ENCODE measurements at regions not wholly inside any gene's neighbourhood (a gene's known extent, or its start where the extent isn't known, plus 50 kb on each side); places are given as distances from the start of the nearest gene placed in this dataset.

DNA sequence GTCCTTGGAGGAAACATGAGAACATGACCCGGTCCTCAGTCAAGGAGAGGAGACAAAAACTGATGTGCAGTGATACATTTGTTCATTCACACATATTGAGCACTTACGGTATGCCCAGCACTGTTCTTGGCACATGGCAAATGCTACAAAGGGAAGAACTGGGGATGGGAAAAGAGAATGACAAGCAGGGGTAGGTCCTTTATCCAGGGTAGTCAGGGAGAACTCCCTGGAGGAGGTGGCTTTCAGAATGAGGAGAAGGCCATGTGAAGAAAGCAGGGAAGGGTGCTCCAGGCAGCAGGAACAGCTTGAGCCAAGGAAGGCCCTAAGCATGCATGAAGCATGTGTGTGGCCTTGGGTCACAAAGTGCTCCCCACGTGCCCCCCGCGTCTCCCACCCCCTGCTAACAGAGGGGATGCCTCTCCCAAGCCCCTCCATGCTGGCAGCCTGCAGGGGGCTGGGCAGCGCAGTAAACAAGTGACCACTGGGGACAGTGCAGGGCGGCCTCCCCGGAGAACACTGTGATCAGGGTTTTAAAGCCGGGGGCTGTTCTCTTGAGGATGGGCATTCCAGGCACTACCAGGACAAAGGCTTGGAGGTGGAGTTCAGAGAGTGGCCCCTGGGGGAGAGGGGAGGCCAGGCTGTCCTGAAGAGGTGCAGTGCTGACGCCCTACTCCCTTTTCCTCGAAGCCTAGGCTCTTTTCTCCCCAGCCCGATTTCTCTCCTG, 71.0 kb downstream of the PHETA1 start:
- TF ChIP-seq, protein P1, sequence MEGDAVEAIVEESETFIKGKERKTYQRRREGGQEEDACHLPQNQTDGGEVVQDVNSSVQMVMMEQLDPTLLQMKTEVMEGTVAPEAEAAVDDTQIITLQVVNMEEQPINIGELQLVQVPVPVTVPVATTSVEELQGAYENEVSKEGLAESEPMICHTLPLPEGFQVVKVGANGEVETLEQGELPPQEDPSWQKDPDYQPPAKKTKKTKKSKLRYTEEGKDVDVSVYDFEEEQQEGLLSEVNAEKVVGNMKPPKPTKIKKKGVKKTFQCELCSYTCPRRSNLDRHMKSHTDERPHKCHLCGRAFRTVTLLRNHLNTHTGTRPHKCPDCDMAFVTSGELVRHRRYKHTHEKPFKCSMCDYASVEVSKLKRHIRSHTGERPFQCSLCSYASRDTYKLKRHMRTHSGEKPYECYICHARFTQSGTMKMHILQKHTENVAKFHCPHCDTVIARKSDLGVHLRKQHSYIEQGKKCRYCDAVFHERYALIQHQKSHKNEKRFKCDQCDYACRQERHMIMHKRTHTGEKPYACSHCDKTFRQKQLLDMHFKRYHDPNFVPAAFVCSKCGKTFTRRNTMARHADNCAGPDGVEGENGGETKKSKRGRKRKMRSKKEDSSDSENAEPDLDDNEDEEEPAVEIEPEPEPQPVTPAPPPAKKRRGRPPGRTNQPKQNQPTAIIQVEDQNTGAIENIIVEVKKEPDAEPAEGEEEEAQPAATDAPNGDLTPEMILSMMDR (IDR thresholded peaks at IDR 0.05; ENCODE audit: insufficient read depth, low read depth, low read length): no peak
- H3K4me3 ChIP-seq (ENCODE audit: low read depth, low read length): no peak overlapping the region
- DNase-seq (ENCODE audit: low read depth): no peak

DNA sequence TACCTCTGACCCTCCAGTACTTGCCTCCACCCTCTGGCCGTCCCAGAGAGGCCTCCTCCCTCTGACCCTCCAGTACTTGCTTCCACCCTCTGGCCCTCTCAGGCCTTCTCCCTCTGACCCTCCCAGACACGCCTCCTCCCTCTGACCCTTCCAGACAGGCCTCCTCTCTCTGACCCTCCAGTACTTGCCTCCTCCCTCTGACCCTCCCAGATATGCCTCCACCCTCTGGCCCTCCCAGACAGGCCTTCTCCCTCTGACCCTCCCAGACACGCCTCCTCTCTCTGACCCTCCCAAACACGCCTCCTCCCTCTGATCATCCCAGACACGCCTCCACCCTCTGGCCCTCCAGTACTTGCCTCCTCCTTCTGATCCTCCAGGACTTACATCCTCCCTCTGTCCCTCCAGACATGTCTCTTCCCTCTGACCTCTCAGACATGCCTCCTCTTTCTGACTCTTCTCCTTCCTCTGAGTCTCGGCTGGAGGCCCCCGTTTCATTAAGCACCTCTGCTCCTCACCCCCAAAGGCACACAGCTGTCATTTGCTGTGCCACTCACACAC, 71.9 kb downstream of the PHETA1 start:
- no peak for DNase-seq (ENCODE audit: low read depth)
- H3K4me3 ChIP-seq (ENCODE audit: low read depth, low read length): no peak overlapping the region
- TF ChIP-seq, protein P1 (IDR thresholded peaks at IDR 0.05; ENCODE audit: insufficient read depth, low read depth, low read length): no peak

DNA sequence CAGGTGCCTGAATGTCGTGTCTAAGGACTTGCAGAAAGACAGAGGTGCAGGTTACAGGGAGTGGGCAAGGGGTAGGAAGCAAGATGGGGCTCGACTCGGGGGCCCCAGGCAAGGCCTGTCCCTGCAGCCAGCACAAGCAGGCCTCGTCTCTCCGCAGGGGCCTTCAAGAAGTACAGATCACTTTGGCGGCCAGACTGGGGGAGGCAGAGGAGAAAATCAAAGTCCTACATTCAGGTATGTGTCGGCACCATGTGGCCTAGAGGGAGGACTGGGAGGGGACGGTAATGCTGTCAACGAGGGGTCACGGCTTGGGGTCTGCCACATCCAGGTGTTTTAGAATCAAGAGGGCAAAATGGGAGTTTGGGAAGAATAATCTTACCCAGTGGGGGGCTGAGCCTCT, 73.7 kb downstream of the PHETA1 start:
- TF ChIP-seq, protein P1 (IDR thresholded peaks at IDR 0.05; ENCODE audit: insufficient read depth, low read depth, low read length): no peak
- no peak for DNase-seq (ENCODE audit: low read depth)
- H3K4me3 ChIP-seq (ENCODE audit: low read depth, low read length): no peak overlapping the region

DNA sequence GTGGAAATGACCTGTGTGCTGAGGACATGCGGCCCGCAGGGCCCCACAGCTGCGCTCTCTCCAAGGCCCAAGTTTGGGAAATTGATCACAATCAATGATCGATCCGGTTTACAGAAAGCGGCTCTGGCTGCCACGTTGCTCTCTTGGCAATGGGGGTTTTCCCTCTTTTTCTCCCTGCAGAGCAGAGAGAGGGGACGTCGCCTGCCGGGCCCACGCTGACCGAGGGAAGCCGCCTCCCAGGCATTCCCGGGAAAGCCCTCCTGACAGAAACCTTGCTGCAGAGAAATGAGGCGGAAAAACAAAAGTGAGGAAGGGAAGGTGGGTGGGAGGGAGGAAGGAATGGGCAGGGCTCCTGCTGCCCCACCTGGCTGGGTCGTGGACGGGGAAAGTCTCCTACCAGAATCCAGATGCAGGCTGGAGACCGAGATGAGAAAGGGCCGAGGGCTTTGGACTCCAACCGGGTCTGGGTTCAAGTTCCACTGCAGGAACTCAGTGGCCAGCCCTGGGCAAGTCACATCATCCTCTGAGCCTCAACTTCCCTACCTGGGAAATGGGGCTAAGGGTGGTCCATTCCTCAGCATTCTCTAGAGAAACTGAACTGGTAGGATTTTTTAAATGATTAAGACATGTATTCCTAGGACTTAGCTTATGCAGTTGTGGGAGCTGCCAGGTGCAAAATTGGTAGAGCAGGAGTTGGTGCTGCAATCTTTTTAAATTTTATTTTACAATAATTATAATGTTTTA, 75.5 kb downstream of the PHETA1 start:
- H3K4me3 ChIP-seq (ENCODE audit: low read depth, low read length): no peak overlapping the region
- no peak for DNase-seq (ENCODE audit: low read depth)
- TF ChIP-seq, protein P1 (IDR thresholded peaks at IDR 0.05; ENCODE audit: insufficient read depth, low read depth, low read length): no peak

DNA sequence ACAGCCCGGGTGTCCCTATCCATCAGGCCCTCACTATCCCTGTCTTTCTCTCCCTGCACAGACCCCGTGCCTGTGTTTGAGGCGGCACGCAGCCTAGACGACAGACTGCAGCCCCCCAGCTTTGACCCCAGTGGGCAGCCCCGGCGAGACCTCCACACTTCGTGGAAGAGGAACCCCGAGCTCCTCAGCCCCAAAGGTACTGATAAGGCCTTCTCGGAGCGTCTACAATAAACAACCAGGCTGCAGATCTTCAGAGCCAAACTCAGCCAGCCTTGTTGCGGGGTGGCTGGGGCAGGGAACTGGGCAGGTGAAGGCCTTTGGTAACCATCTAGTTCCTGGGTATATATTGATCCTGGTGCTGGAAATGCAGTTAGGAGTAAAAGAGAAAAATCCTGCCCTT, 77.5 kb downstream of the PHETA1 start:
- H3K4me3 ChIP-seq (ENCODE audit: low read depth, low read length): no peak overlapping the region
- TF ChIP-seq, protein P1 (IDR thresholded peaks at IDR 0.05; ENCODE audit: insufficient read depth, low read depth, low read length): no peak
- no peak for DNase-seq (ENCODE audit: low read depth)

DNA sequence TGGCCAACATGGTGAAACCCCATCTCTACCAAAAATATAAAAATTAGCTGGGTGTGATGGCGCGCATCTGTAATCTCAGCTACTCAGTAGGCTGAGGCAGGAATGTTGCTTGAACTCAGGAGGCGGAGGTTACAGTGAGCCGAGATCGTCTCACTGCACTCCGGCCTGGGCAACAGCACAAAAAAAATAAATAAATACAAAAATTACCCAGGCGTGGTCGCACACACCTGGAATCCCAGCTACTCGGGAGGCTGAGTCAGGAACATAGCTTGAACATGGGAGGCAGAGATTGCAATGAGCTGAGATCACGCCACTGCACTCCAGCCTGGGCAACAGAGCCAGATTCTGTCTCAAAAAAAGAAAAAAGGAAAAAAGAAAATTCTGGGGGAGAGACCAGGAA, 80.1 kb downstream of the PHETA1 start:
- H3K4me3 ChIP-seq (ENCODE audit: low read depth, low read length): no peak overlapping the region
- TF ChIP-seq, protein P1 (IDR thresholded peaks at IDR 0.05; ENCODE audit: insufficient read depth, low read depth, low read length): no peak
- DNase-seq (ENCODE audit: low read depth): no peak

Data from fibroblast of villous mesenchyme (primary cell).